T-helper 2 cell treated with Interferon-gamma antibody and Interleukin-4, amounts not matched to agents 100 ng/mL and 5 ng/mL, for 36 hours (primary cell): ENCODE measurements at regions not wholly inside any gene's neighbourhood (a gene's known extent, or its start where the extent isn't known, plus 50 kb on each side); places are given as distances from the start of the nearest gene placed in this dataset.

Source experiments
- intact Hi-C: fragments of 100-400 bp; cut with micrococcal nuclease; formaldehyde crosslinking; loops from one replicate; pipeline ENCODE4 v1.15.1; 2023

DNA sequence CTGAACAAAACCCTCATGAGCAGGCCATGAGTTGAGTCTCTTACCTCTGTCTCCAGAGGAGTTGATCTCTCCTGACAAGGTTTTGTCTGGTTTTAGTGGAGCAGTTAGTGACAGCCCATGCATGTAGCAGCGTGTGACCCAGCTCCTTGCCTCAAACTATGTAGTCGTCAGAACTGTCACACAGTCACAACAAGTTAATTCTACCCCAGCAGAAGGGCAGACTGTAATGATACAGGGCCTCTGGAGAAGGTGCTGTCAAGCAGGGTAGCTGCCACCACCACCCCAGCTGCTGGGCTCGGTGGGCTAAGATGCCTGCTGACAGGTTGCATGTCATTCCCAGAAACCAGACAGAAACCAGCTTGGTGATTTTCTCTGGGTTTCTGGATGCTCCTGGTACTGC lies 194.5 kb downstream of the PSAT1 start:
- intact Hi-C loops, result no loop called here

DNA sequence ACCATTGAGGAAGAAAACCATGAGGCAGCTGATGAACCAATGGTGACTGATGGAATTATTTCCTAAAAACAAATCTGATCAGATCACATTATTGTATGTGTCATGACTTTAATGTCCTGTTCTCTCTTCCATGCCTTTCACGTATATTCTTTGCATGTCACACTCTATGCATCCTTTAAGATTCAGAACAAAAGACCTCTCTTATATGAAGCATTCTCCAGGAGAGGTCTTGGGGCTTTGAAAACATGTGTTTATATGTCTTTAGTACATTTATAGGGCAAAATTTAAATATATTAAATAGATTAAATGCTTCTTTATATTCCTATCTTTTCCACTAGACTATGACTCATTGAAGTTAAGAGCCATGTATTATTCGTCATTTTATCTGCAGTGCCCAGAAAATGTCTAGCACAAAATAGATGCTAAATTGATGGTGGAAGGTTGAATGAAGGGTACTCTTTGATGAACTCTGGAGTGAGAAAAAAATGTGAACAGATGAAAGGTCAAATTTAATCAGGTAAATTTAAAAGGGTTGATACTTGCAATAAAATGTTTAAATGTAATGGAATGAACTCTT lies 196.3 kb downstream of the PSAT1 start:
- intact Hi-C loops, result no loop called here

DNA sequence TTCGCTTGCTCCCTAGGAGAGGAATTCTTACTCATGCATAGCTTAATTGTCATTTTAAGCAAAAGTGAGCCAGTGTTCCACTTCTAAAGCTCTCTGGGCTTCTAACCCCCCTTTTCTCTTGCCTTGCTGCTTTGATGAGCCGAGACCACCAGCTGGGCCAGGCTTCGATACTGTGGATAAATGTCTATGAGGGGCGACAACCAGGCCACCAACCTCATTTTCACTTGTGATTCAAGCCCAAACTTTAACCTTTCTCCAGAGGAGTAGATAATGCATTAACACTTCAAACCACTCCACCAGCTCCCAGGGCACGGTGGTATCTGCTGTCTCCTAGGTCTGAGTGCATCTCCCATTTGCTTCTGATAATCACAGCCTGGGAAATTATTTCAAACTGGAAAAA lies 205.6 kb downstream of the PSAT1 start:
- intact Hi-C loops, result no loop called here

DNA sequence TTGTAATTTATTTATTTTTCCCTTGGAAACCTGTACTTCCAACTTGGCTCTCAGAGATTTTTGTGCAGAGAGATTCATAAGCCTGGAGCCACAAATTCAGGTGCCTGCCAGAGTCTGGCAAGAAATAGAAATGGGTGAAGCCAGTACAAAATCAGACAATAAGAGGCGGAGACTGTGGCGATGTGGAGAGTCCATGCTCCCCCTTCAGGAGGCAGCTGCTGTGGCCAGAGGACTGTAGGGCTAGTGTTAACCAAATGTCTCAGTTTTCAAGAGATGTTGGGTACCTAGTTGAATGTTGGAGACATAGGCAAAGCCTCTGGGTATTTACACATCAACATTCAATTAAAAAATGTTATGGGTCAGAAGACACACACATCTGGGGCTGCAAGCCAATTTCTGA lies 208.6 kb downstream of the PSAT1 start:
- intact Hi-C loops, result no loop called here

DNA sequence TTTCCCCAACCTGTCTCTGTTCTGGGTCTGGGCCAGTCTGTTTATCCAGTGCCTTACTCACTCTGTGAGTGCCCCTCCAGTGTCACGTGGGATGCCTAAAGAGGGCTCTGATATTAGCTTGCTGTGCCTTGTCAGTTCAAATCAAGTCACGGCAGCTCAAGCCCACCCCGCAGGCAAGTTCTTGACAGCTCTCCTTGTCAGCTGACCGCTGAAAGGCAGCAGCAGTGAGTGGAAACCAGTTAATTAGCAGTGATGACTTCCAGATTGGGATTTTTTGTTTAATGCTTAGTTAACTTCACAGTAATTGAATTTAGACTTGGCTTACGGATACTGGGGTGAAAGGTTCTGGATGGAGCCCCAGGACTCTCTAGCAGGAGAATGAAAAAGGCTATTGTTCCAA lies 210.1 kb downstream of the PSAT1 start:
- intact Hi-C loops, result no loop called here

DNA sequence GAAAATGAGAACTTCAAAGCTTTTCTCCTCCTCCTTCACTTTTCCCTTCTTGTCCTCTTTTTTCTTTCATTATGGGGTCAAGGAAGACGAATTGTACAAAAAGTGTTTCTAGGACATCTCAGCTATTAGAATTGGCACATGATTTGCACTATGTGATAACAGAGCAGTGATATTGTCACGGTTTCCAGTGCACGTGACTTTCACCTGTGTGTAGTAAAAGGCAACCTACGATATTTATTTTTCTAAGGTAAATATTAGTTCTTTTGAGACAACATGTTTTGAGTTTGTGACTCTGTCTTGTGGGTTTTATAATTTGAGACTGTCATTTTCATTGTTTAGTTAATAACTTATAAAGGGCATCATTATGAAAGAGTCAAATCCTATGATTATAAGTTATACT lies 213.1 kb downstream of the PSAT1 start:
- intact Hi-C loops, result no loop called here

DNA sequence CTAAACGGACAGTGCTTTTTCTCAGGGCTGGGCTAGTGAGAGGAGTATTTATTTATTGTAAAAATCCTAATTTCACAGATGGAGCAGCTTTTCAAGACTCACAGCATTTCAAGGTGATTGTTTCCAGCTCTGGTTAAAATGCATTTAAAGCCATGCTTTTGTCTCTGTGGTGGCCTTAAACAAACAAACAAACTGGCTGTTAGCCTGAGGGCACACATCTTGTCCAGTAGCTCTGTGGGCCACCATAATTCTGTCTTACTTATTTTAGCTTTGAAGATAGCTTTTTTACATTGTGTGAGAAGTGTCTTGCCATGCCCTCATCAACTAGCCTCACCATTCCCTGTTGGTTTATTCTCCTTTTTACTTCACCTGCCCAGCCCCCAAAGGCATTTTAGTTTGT lies 218.2 kb downstream of the PSAT1 start:
- intact Hi-C loops, result no loop called here

DNA sequence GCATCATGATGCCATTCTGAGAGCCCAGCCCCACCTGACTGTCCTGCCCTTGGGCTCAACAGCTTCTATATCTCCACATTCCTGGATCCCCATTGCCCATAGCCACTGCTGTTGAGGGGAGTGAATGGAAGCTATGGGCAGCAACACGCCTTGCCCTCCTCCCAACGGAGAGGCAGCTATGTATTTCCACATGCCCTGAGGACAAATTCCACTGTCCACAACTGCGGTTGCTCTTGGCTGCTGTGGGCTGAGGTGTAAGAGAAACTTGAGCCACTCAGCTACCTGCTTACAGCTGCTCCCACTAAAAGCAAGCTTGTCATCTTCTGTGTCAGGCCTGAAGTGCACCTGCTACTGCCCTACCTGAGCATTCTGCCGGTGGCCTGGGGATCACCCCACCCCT lies 222.9 kb downstream of the PSAT1 start:
- intact Hi-C loops, result no loop called here

DNA sequence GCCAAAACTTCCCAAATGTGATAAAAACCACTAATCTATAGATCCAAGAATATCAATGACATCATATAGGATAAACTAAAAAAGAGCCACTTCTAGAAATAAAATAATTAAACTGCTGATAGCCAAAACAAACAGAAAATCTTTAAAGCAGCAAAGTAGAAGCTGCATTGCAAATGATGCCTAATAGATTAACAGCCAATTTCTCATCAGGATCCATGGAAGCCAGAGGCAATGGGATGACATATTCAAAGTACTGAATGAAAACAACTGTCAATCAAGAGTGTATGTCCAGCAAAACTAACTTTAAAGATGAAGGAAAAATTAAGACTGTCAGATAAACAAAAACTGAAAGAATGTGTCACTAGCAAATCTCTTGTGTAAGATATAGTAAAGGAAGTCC lies 224.8 kb downstream of the PSAT1 start:
- intact Hi-C loops, result no loop called here

DNA sequence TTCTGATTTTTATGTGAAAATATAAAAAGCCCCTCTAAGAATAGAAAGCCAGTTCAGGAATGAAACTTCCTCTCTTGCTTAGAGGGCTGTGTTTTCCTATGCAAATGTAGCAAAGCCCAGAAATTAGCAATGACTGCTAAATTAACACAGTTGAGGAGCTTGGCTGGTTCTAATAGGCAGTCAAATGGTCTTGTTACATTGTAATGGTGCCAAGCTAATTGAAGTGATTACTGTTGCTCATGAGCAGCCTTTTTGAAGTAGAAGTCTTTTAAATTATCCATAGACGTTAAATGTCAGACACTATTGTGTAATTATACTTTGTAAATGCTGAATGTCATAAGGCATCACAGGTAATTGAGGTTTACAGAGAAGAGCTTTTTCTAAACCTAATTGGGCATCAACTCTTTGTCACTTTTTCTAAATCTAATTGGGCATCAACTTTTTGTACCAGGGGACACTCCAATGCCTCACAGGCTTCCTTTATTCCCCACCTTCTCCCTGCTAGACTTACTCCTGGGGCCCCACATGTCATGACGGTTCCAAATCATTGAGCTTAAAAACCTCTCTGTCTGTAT lies 229.1 kb downstream of the PSAT1 start:
- intact Hi-C loops, result no loop called here

DNA sequence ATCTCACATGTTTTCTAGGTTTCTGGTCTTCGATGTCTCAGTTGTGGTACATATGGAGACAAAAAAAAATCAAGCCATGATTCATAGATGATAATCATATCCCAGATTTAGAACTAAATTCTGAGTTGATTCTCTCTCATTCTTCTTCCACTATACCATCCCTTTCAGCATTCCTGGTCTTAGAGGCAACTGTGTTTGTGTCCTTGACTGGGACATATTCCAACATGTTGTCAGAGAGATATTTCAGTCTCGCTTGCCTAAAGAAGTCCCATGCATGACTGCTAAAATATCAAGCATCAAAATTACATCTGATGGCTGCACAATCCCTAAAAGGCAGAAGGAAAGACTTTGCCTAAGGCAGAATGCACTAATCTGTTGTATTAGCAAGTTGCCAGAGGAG lies 236.6 kb downstream of the PSAT1 start:
- intact Hi-C loops, result no loop called here

DNA sequence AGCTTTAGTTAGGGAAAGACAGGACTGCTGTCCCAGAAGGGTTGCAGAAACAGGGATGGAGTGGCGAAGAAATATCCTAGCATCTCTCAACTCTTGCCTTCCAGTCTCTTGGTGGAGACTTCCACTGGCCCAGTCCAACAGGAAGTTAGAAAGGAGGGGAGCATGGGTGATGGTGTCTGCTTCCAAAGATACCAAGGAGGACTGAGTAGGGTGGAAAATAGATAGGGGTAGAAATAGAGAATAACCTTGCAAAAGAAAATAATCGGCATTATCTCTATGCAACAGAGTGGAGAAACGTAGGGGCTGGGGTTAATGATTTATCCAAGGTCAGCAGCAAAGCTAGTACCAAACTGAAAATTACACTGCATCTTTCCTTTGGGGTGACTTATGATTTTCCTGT lies 242.3 kb downstream of the PSAT1 start:
- intact Hi-C loops, result no loop called here

DNA sequence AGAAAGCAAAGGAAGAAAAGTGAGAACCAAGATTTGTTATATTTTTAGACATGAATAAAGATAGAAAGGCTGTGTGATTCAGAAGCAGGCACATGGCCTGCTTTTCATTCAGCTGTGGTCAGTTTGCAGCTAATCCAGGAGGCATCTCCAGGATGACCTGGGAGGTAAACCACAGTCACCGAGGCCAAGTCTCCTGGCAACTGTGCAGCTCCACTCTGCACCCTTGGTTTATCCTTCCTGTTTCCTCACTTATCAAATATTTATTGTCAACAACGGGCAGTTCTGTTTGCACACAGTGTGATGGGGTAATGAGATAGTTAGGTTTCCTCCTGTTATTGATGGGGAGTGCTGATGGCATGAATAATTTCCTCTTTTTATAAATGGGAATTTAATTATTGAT lies 243.0 kb downstream of the PSAT1 start:
- intact Hi-C loops, result no loop called here

DNA sequence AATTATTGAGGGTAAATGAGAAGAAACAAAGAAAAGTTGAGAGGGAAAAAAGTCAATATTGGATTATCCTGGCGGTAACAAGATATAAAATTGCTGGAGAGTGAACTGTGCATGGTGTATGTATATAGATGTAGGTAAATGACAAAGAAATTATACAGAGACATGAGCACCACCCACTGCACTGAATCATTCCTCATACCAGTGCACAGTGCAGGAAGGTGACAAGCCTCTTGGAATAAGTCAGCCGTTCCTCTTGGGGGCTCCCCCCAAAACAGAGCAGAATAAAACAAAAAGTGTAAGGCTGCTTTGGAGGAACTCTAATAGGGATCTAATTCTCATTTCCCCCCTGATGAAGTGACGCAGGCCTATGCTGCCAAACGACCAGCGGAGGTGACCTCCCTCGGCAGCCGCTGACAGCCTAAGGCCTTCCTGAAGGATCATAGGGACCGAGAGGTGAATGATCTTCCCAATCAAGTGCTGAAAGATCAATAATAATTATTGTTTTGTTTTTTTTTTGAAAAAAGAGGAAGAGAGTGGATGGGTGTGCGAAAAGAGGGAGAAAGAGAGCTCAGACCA lies 245.0 kb downstream of the PSAT1 start:
- intact Hi-C loops, result no loop called here

DNA sequence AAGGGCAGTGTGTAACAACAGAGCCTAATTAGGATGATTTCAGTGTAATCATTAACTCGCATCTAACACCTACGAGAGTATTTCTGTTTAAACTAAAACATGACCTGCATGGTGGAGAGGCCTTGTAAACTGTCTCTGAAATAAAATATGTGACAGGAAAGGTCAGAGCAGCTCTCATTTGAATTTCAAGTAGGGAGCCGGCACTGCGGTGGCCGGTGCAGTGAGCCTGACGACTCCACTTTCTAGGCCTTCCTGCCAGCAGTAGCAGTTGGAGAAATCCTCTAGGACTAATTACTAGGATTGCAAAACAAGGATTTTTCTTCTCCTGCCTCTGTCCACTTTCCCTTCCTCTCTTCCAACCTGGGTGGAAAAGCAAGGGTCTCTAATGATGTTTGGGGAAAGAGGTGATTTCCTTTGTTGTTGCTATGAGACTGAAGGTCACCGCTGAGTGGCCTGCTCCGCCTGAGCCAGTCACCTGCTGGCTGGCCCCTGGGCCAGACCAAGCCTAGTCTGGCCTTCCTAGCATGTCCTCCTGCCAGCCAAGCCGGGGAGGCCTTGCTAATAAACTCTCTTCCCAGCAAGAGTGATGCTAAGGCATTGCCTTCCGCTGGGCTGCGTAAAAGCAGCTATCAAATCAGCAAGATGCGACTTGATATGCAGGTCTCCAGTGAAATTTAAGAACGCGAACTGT lies 245.7 kb downstream of the PSAT1 start:
- intact Hi-C loops, result no loop called here

DNA sequence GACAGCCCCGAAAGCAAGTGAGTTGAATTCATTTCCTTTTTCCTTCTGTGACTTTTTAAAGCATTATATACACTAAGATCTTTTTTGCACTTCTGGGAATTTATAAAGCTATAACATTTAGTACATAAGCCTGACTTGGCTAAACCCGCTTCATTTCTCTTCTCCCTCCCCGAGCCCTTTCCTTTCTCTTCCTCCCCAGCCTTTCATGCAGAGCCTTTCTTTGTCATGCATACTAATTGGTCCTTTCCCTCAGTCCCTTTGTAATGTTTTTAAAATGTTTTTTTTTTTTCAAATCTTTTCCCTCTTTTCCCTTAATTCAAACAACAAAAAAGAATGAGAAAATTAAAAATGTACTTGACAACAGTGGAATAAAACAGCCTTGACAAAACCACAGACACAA lies 246.4 kb downstream of the PSAT1 start:
- intact Hi-C loops, result no loop called here

DNA sequence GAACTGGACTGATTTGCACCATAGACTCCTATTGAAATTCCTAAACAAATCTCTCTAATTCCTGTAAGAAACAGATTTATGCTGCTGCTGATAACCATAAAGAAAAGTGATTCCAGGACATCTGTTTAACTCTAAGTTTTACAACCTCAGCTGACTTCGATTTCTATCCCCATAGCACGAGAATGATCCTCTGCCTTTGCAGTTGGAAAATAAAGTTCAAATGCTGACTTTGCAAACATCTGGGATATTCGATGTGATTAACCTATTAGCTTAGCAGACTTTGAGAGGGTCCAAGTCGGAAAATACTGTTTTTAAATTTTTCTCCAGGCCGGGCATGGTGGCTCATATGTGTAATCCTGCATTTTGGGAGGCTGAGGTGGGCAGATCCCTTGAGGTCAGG lies 247.3 kb downstream of the PSAT1 start:
- intact Hi-C loops, result no loop called here

DNA sequence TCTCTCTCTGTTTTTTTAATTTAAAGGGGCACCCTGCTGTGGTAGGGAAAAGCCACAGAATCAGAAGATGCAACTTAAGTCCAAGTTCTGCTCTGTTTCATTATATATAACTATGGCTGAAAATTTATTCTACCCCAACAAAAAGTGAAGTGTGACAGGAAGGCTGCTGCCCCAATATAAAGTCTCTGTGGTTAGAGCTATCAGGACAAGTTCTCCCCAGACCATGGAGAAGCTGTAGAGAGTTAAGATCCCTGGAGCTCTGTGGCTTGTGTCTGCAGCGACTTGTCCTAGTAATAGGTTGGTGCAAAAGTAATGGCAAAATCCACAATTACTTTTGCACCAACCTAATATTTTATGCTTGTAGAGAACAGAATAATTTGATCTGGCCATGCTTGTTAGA lies 250.9 kb downstream of the PSAT1 start:
- intact Hi-C loops, result no loop called here

DNA sequence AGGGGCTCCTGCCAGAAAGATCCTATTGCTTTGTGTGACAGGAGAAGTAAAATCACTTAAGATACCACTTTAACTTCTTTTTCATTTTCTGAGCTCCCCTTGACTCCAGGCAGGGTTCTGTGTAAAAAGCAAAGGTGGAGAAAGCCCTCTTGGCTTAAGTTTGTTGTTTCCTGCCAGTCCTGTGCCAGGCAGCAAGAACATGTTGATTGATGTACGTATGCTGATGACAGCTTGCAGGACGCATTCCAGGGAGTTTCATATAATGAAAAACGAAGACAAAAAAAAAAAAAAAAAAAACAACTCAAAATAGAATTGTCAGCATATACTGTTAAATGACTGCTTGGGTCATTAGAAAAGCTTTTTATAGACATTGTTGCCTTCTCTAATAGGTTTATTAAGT lies 251.7 kb downstream of the PSAT1 start:
- intact Hi-C loops, result no loop called here

DNA sequence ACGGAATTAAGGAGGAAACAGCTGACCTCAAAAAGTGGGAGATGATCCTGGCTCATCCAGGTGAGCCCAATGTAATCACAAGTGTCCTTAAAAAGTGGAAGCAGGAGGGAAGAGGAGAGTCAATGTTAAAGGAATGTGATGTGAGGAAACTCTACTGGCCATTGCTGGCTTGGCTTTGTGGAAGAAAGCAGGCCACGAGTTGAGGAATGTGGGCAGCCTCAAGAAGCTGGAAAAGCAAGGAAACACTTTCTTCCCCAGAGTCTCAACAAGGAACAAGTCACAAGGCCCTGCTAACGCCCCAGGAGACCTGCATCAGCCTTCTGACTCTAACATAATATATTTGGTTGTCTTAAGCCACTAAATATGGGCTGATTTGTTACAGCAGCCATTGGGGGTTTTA lies 252.8 kb downstream of the PSAT1 start:
- intact Hi-C loops, result no loop called here

DNA sequence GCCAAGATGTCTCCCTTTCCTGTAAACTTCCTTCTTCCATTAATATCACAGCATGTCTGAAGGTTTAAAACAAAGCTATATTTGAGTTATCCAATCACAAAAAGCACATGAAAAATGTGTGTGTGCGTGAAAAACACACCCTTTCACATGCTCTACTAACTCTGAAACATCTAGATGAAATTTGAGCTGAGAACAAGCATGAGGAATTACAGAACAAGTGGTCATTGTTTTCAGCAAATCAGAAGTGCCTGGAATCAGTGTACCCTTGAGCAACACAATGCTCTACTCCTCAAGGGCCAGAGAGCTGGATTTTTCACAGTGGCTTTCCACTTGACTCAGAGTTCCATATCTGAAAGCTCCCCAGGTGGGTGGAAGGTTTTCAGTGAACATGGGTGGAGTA lies 255.9 kb downstream of the PSAT1 start:
- intact Hi-C loops, result no loop called here

DNA sequence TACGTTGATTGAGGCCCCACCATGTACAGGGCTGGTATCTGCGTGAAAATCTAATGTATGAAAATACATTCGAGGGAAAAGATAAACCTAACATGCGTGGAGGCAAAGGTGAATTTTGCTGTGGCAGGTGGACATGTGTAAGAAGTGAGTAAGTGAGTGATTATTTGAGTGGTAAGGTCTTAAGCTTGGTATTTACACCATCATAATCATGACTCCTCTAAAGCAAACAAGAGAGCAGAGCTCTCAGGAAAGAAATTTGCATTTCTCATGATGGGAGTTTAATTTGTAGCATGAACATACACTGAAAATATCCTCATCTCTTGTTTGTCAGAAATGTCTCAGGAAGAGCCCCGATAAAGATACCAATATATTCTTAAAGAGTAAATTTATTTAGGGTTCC lies 260.6 kb downstream of the PSAT1 start:
- intact Hi-C loops, result no loop called here

DNA sequence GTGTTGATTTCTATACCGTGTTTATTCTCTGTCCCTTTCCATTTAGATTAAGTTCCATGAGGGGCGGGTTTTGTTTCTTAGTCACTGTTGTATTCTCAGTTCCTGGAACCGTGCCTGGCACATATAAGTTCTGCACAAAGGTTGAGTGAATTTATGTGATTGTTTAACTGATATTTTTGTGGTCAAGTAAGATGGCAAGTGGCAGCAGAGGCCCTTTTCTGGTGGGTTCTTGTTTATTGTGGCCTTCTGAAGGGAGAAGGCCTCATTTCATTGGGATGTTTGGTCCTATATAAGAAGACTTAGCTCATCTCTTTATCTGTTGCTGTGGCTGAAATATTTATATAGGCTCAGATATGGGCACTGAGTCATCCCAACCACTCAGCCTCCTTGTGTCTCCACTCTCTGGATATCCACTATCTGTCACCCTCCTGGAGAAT lies 262.5 kb downstream of the PSAT1 start:
- intact Hi-C loops, result no loop called here
